ENCODE measurements at regions not wholly inside any gene's neighbourhood (a gene's known extent, or its start where the extent isn't known, plus 50 kb on each side); places are given as distances from the start of the nearest gene placed in this dataset.
"Not testable (repeated sequence)": the region's sequence is repeated elsewhere in the genome, so short reads cannot be mapped to it uniquely, and the experiment has no call there.

- no peak overlapping the region for H3K27ac ChIP-seq
- TF ChIP-seq CTCF (IDR thresholded peaks at IDR 0.05; ENCODE audit: low read depth, low read length, missing control alignments) = no peak
- no peaks in the 10 kb centered on the region for H3K27me3 ChIP-seq (replicated peaks)
- no peak overlapping the region for H3K4me3 ChIP-seq (ENCODE audit: low read depth, low read length)
- in situ Hi-C loops (cut with HindIII; ENCODE audit: low pct_ligation_motif_present, low sequenced_read_pairs) = no loop called here
- peak; percentile 48 for DNase-seq
- H3K36me3 ChIP-seq (replicated peaks) = no peaks in the 10 kb centered on the region
Observed at GRCh38 chr18:57943723-57944122, 100.3 kb upstream of the NEDD4L start.

GRCh38 chr18:57942493-57942892 lies 101.5 kb upstream of the NEDD4L start:
- no peak for DNase-seq
- H3K4me3 ChIP-seq (ENCODE audit: low read depth, low read length) = no peak overlapping the region
- no peak for TF ChIP-seq CTCF (IDR thresholded peaks at IDR 0.05; ENCODE audit: low read depth, low read length, missing control alignments)
- no peaks in the 10 kb centered on the region for H3K27me3 ChIP-seq (replicated peaks)
- in situ Hi-C loops (cut with HindIII; ENCODE audit: low pct_ligation_motif_present, low sequenced_read_pairs) = no loop called here
- no peaks in the 10 kb centered on the region for H3K36me3 ChIP-seq (replicated peaks)
- H3K27ac ChIP-seq = no peak overlapping the region

GRCh38 chr18:57941841-57942489 lies 102.1 kb upstream of the NEDD4L start:
- H3K27ac ChIP-seq = no peak overlapping the region
- no peak for DNase-seq
- TF ChIP-seq CTCF (IDR thresholded peaks at IDR 0.05; ENCODE audit: low read depth, low read length, missing control alignments) = no peak
- no peak overlapping the region for H3K4me3 ChIP-seq (ENCODE audit: low read depth, low read length)
- H3K27me3 ChIP-seq (replicated peaks) = no peaks in the 10 kb centered on the region
- in situ Hi-C loops (cut with HindIII; ENCODE audit: low pct_ligation_motif_present, low sequenced_read_pairs) = no loop called here
- no peaks in the 10 kb centered on the region for H3K36me3 ChIP-seq (replicated peaks)

- no peak overlapping the region for H3K4me3 ChIP-seq (ENCODE audit: low read depth, low read length)
- in situ Hi-C loops (cut with HindIII; ENCODE audit: low pct_ligation_motif_present, low sequenced_read_pairs) = no loop called here
- no peak for DNase-seq
- H3K27ac ChIP-seq = no peak overlapping the region
- no peaks in the 10 kb centered on the region for H3K36me3 ChIP-seq (replicated peaks)
- TF ChIP-seq CTCF (IDR thresholded peaks at IDR 0.05; ENCODE audit: low read depth, low read length, missing control alignments) = no peak
- no peaks in the 10 kb centered on the region for H3K27me3 ChIP-seq (replicated peaks)
Observed at GRCh38 chr18:57940166-57940660, 103.8 kb upstream of the NEDD4L start.

GRCh38 chr18:57934375-57934774 lies 109.7 kb upstream of the NEDD4L start:
- H3K27me3 ChIP-seq (replicated peaks); H3K36me3 ChIP-seq (replicated peaks); H3K27ac ChIP-seq; in situ Hi-C loops (cut with HindIII; ENCODE audit: low pct_ligation_motif_present, low sequenced_read_pairs); H3K4me3 ChIP-seq (ENCODE audit: low read depth, low read length); DNase-seq: not testable (repeated sequence)

GRCh38 chr18:57931038-57931437 lies 113.0 kb upstream of the NEDD4L start:
- in situ Hi-C loops (cut with HindIII; ENCODE audit: low pct_ligation_motif_present, low sequenced_read_pairs) = no loop called here
- no peak overlapping the region for H3K4me3 ChIP-seq (ENCODE audit: low read depth, low read length)
- no peak for TF ChIP-seq CTCF (IDR thresholded peaks at IDR 0.05; ENCODE audit: low read depth, low read length, missing control alignments)

More at GRCh38 chr18:57931038-57931437, 113.0 kb upstream of the NEDD4L start:
- no peak overlapping the region for H3K27ac ChIP-seq
- DNase-seq = no peak
- H3K36me3 ChIP-seq (replicated peaks) = no peaks in the 10 kb centered on the region
- H3K27me3 ChIP-seq (replicated peaks) = no peaks in the 10 kb centered on the region
